ENCODE measurements at regions not wholly inside any gene's neighbourhood (a gene's known extent, or its start where the extent isn't known, plus 50 kb on each side); places are given as distances from the start of the nearest gene placed in this dataset.
"Not testable (repeated sequence)": the region's sequence is repeated elsewhere in the genome, so short reads cannot be mapped to it uniquely, and the experiment has no call there.

DNA sequence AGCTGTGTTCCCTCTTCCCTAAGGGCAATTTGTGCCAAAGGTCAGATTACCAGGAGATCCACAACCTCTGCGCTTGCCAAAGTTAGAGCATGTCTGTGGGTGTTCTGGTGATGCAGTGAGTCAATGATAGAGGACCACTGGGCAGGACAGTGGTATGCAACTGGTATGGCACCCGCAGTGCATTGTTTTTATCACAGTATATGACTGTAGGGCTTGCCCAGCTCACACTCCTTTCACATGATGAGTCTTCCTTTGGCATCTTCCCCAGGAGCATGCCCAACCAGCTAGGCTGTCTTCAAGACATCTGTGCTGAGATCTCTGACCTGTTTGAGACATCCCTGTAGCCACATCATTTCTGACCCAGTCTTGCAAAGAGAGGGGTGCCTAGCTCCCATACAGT lies 1650.0 kb upstream of the CDH6 start:
- H3K4me3 ChIP-seq, result no peak overlapping the region

DNA sequence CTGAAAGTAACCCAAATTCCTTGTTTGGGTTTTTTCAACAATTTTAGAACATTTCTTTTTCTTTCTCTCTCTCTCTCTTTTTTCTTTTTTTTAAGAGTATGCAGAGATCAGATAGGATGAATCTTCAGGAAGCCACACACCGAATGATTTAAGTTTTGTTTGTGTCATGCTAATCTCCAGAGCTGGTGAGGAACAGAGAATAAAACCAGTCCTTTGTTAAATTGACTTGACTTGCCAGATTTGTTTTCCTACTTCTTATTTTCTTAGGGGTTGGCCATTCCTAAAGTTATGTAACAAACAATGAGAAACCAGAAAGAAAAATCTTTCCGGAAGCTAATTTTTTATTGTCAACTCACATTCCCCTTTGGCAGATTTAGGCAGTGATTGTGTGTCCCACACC lies 1669.3 kb upstream of the CDH6 start:
- Histone ChIP-seq H3K4me3 (no peak overlapping the region), H3K27ac (no peak overlapping the region)

More for the DNA sequence above, 1650.0 kb upstream of the CDH6 start:
- H3K27ac ChIP-seq, result no peak overlapping the region

DNA sequence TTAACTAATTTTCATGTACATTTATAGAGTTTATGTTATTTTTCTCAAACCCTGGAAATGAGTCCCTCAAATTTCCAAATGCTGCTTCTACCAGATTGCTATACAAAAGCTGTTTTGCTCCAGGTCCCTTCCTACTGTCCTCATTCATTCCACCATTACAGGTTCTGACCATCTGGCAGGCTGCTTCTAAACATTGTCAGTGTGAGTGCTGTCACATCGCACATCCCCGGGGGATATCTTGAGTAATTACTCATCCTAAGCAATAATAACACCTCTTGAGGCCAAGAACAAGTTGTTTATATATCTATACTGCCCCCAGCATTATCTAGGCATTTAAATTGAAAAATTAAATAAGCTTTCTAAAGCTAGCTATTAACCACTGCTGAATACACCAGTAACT lies 1675.3 kb upstream of the CDH6 start:
- H3K27ac ChIP-seq, result no peak overlapping the region
- no peak overlapping the region for H3K4me3 ChIP-seq

DNA sequence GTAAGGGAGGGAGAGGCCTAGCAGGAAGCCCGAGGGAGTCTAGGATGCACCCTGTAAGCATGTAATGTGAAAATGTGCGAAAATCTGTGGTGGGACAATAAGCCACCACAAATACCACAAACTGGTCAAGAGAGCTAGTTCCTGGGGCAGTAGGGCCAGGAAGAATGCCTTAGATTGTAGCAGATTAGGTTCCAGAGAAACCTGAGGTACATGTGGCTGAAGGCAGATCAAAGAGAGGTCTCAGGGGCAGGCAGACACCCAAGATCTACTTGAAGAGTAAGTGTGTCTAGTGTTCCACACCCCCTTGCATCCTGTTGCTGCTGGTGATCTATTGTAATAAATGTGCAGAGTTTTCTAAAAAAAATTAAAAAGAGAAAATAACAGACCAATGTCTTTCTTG lies 1677.3 kb upstream of the CDH6 start:
- H3K4me3 ChIP-seq, result no peak overlapping the region
- H3K27ac ChIP-seq, result no peak overlapping the region

DNA sequence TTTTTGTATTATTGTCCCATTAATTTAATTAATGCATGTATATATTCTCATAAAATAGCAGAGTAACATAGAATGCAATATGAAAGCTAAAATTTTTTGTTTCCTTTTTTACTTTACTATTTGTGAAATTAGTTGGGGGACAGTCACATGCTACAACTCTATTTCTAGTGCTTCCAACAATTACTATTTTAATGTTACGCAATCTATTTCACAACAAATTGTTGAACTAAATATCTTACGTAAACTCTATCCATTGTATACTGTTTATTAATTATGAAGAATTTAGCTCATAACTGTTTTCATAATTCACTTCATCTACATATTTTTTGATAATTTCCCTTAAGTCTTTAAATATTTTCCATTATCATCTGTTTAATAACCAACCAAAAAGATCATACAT lies 1685.4 kb upstream of the CDH6 start:
- Histone ChIP-seq H3K27ac (no peak overlapping the region), H3K4me3 (no peak overlapping the region)

DNA sequence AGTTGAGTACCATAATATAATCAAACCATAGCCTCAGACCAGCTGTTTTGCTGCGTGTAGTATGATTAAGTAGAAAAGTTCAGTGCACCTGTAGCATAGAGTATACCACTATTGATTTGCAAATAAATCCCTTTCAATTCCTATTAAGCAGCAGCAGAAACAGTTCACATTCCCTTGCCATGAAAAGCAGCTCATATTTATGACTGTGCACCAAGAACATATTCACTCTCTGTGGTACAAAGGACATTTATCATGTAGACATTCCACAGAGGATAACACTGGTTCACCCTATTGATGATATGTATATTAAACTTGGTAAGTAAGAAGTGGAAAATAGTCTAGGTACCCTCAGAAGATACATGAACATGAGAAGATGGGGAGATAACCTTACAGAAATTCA lies 1689.1 kb upstream of the CDH6 start:
- Histone ChIP-seq H3K27ac (no peak overlapping the region), H3K4me3 (no peak overlapping the region)

DNA sequence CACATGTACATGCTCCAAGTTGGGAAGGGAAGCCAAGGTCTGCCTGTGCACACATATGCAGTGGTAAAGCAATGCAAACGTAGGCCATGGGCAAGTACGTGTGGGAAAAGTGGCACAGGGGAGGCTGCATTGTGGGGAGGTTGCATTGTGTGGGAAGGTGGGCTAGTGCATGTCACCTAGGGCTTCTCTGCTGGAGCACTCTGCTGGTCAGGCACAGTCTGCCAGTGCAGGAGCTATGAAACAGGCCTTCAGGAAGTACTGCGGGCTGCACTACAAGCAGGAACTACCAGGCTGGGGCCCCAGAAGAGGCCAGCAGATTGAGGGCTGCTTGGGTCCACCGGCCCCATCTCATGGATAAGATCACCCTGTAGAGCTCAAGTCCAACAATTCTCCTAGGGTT lies 1694.6 kb upstream of the CDH6 start:
- H3K4me3 ChIP-seq, result no peak overlapping the region

DNA sequence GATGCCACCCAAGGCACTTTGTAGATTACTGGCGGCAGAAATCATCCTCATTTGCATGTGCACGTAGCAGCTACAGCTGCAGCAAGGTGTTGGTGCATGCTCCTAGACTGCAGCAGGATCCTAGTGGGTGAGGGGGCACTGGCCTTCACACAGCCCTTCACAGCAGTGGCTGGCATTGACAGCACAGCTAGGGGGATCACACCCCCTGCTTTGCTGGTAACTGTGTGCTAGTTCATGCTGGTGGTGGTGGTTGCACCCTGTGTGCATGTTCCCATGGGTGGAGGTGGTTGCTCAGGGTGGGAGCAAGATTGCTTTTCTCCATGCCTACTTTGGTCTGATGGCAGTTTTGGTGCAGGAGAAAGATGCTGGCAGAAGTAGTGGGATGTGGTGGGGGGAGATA lies 1695.1 kb upstream of the CDH6 start:
- no peak overlapping the region for H3K27ac ChIP-seq
- H3K4me3 ChIP-seq, result no peak overlapping the region

More for the DNA sequence above, 1694.6 kb upstream of the CDH6 start:
- no peak overlapping the region for H3K27ac ChIP-seq

DNA sequence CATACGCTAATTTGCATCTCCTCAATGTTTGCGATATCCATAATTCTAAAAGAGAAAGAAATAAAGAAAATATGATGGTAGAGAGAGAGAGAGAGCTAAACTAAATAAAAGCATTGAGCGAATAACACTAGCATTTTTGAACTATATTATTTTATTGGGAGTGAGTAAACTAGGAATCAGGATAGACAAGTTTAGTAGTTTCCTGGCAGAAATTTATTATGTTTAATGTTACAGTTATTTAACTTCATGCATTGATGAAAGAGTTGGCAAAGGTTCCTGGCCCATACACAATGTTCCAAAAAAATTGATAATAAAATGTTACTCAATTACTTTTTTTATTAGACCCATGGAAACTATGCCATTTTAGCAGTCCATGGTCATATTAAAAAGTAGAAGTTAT lies 1708.2 kb upstream of the CDH6 start:
- no peak overlapping the region for H3K4me3 ChIP-seq
- no peak overlapping the region for H3K27ac ChIP-seq

DNA sequence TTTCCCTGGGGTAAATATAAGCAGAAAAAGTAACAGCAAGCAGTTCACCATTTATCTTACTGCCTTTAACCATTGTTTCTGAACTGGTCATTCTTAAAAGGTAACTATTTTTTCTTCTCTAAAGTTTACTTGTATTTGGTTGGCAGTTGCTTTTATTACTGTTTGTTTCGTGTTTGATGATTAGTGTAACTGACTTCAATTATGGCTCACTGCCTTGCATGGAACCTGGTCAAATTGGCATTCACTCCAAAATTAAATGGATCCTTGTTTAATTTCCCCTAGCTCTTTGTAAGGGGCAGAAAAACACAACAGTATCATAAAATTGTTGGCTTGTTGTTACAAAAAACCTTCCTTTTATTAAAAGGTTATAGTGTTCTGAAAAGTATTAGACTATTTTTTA lies 1723.9 kb upstream of the CDH6 start:
- H3K4me3 ChIP-seq, result no peak overlapping the region
- no peak overlapping the region for H3K27ac ChIP-seq

DNA sequence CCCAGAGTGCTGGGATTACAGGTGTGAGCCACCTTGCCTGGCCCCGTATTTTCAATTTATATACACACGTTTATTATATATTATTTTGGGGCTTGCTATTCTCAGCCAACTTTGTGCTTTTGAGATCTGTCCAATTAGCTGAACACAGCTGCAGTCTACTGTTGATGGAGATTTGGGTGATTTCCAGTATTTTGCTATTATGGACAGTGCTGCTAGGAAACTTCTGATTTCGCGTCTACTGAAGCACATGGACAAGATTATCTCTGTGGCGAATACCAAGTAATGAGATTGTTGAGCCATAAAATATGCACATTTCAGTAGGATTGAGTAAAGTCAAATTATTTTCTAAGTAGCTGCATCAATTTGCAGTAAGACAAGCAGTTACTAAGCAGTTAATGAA lies 1731.2 kb upstream of the CDH6 start:
- Histone ChIP-seq H3K4me3 (no peak overlapping the region), H3K27ac (no peak overlapping the region)

DNA sequence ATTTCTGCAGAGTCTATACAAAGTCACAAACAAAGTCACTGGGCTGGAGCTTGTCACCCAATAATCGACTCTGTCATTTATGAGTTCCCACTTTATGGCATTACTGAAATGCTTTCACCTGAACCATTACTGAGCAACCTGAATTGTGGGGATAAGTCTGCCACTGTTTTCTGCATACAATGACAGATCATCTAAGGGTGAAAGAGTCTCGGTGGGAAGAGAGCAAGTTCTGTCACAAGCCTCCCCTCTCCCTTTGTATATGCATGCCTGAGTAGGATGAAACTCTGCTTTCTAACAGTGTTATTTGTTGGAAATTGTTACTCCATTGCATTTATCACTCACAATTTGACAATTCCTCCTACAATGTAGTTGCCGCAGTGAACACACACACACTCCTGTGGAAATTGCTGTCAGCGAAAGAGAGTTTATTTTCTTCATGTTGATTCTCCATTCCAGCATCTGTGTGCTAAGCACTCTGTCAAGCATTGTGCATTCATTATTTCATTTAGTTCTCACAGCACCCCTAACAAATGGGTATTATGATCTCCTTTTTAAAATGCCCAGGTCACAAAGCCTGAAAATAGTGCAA lies 1732.4 kb upstream of the CDH6 start:
- H3K27ac ChIP-seq, result no peak overlapping the region
- no peak overlapping the region for H3K4me3 ChIP-seq

DNA sequence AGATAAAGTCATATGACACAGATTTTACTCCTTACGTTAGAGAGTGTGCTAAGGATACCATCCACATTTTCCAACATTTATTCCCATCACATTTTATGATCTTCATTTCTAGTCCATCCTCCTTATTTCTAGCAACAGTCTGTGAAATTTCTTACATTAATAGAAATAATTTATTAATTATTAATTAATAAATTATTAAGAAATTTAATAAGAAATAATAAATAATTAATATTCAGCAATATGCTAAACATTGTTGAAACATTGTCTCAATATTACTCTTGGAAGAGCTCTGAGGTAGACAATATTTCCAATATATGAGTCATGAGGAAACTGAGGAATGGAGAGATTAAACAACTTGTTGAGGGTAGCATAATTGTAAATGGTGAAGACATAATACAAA lies 1742.5 kb upstream of the CDH6 start:
- not testable (repeated sequence) for H3K27ac ChIP-seq

DNA sequence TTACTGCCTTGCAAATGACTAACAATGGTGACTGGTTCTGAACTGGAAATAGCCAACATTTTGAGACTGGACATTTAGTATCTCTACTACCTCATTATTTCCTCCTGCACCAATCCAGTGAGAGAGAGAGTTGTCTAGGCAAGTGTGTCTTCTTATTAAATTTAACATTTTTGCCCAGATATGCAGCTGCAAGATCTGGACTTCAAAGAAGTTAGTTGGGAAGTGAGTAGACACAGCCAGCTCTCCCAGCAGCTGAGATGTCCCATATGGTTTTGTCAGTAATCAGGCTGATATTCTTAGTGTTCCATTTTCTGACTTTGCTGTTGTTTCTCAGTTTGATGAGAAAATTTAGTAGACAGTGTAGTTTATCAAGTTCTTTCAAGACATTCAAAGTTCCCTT lies 1778.8 kb upstream of the CDH6 start:
- Histone ChIP-seq H3K4me3 (no peak overlapping the region), H3K27ac (no peak overlapping the region)

More for the DNA sequence above, 1742.5 kb upstream of the CDH6 start:
- H3K4me3 ChIP-seq, result not testable (repeated sequence)

DNA sequence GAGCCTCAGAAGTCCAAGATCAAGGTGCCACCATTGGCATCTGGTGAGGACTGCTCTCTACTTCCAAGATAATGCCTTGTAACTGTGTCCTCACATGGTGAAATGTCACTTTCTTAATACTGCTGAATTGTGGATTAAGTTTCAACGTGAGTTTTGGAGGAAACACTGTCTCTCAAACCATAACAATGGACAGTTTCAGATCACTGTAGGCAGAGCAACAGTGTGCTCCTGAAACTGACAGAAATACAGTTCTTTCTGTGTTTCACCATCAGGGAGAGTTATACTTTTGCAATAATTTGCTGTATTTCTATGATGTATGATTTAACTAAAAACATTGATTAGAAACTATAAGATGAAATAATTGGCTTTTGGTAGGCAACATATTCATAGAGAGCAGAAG lies 1780.5 kb upstream of the CDH6 start:
- no peak overlapping the region for H3K4me3 ChIP-seq
- no peak overlapping the region for H3K27ac ChIP-seq

DNA sequence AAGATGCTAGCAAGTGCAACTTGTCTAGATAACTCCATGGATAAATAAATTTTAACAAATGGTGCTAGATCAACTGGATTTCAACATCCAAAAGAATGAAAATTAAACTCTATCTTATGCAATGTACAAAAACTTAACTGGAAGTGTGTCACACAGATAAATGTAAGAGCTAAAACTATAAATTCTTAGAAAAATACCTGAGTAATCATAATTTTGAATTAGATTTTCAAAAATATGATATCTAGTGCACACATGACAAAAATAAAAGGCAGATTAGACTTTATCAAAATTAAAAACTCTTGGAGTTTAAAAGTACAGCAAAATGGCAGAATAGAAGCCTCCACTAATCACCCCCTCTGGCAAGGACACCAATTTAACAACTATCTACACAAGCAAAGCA lies 1791.2 kb upstream of the CDH6 start:
- H3K4me3 ChIP-seq, result no peak overlapping the region
- H3K27ac ChIP-seq, result no peak overlapping the region

DNA sequence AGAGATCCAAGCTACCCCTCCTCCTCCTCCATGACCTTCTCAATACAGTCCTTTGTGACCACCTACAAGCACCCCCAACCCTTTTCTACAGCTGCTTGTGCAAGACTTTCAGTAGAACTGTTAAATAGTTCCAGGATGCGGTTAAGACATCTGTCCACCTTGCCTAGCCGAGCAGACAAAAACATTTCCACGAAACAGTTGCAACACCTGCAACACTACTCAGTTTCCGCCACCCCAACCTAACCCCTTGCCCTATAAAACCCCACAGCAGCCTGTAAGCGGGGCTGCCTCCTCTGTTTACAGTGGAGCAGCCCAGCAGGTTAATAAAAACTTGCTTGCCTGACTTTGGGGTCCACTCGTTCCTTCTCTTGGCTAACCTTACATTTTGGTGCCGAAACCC lies 1803.5 kb upstream of the CDH6 start:
- no peak overlapping the region for H3K4me3 ChIP-seq
- H3K27ac ChIP-seq, result no peak overlapping the region

DNA sequence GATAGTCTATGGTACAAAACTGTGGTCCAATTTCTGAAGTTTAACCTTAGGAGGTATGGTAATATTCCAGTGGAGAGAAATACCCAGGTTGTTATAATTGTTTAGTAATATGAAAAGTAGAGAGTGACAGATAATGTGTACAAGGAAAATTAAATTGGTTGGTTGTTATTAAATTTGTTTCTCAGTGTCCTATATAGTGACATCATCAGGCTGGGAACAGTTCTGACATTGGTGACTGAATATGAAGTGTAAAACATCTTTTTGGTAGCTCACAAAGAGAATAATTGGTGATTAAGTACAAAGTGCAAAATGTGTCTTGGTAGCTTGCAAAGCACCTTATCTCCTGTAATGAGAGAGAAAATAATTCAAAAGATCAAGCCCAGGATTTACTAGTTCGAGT lies 1806.1 kb upstream of the CDH6 start:
- H3K4me3 ChIP-seq, result no peak overlapping the region
- no peak overlapping the region for H3K27ac ChIP-seq

DNA sequence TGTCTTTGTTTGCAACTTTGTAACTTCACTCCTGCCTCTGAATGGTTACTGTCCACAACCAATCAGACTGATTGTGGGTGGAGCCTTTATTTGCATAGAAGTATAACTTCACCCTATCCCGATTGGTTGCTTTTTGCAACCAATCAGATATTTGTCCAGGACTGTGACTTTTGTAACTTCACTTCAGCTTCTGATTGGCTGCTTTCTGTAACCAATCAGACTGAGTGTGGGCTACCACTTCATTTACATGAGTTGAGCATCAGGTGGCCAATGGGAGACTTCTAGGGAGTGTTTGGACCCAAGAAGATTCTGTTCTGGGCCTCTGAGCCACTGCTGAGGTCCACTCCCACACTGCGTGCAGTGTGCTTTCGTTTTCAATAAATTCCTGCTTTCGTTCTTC lies 1810.7 kb upstream of the CDH6 start:
- H3K4me3 ChIP-seq, result no peak overlapping the region
- no peak overlapping the region for H3K27ac ChIP-seq

DNA sequence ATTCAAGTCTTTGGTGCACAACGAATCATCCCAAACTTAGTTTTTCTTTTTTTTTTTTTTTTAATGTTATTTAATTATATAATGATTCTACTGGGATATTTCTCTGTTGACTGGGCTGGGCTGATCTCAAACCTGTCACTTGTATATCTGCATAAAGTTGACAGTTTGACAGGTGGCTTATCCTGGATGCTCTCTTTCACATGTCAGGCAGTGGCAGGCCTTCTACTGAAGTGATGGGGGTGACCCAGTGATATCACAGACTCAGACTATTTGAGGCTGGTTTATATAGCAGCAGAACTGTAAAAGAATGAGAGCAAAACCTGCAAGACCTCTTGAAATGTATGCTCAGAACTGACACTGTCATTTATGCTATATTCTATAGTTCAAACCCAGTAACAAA lies 1813.5 kb upstream of the CDH6 start:
- H3K4me3 ChIP-seq, result no peak overlapping the region
- H3K27ac ChIP-seq, result no peak overlapping the region

DNA sequence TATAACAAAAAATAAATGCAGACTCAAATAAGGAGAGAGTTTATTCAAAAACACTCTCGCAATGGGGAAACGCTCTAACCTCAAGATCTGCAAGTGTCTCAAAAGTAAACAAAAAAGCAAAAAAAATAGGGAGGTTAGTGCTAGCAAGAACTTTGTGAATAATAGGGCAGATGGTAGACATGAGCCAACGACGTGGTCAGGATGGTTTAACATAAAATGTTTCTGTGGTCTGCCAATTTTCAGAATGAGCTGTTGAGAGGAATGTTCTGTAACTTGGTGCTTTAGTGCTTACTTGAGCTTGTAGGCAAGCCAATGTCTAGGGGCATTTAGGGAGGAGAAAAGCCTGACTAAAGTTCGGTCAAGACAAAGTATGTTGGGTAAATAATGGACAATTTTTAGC lies 1813.9 kb upstream of the CDH6 start:
- Histone ChIP-seq H3K4me3 (no peak overlapping the region), H3K27ac (no peak overlapping the region)

DNA sequence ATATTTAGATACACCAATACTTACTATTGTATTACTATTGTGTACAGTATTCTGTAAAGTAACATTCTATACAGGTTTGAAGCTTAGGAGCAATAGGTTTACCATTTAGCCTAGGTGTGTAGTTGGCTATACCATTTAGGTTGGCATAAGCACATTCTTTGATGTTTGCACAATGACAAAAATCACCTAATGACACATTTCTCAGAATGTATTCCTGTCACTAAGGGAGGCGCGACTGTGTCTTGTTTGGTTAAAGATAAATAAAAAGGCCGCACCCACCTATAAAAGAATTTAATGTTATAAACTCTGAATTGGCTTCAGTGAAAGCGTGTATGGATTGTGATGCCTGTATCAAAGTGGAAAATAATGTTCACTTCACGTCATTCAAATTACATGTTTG lies 1815.4 kb upstream of the CDH6 start:
- no peak overlapping the region for H3K27ac ChIP-seq
- no peak overlapping the region for H3K4me3 ChIP-seq

DNA sequence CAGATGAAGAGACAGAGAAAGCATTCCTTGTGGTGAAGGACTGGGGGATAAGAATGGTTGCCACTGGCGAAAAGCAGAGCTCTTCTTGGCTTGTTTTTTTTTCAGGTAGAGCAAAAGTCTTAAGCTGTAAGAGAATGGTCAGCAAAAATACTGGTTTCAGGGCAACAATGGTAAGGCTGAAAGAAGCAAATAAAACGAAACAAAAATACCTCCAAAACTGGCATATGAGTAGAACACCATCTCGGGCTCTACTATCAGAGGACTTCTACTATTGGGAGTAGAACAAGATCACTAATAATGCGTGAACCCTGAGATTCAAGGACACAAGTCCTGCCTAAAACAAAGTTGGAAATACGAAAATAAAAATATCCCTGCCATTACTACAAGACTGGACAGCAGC lies 1823.2 kb upstream of the CDH6 start:
- Histone ChIP-seq H3K27ac (no peak overlapping the region), H3K4me3 (no peak overlapping the region)

Measured in skin epidermis (tissue), 12 donors.